Endothelial cell of umbilical vein (primary cell): ENCODE measurements at regions not wholly inside any gene's neighbourhood (a gene's known extent, or its start where the extent isn't known, plus 50 kb on each side); places are given as distances from the start of the nearest gene placed in this dataset.

Source experiments
- BruUV-seq: library from RNA; stranded (reverse); fragments of 400-500 nt; replicated peaks from 2 replicates; lab custom pipeline; 2021; lab: Mats Ljungman, UMichigan
- CTCF ChIA-PET: fragments of 300-600, 350-600 bp; sonication (Branson Sonifier 250); formaldehyde crosslinking; loops from one replicate; lab custom pipeline; 2021; ENCODE audit warnings: antibody characterized with exemption, inconsistent platforms; lab: Charles Lee
- POLR2A ChIA-PET: fragments of 300-600, 350-600 bp; sonication (Branson Sonifier 250); formaldehyde crosslinking; loops from one replicate; lab custom pipeline; 2021; ENCODE audit warnings: antibody characterized with exemption, inconsistent platforms; lab: Charles Lee
- DNase-seq: peaks from one replicate; pipeline ENCODE4 v3.0.0-alpha.2; 2011; ENCODE audit warnings: low read depth, low spot score
- FAIRE-seq: peaks from 2 replicates; lab custom pipeline; 2011; peaks lifted over from hg19 to GRCh38; lab: Jason Lieb, UNC
- H2AFZ ChIP-seq: 2 replicates; pipeline ENCODE4 v1.6.0; 2012; ENCODE audit warnings: low read depth, low read length, control low read depth, inconsistent platforms
- H3K27ac ChIP-seq: 2 replicates; pipeline ENCODE4 v1.5.1; 2011; ENCODE audit warnings: low read depth, mild to moderate bottlenecking, control low read depth, low read length, moderate library complexity; ENCODE audit not compliant: insufficient read depth
- H3K27me3 ChIP-seq, 2 experiments: 2 replicates each; pipeline versions ENCODE4 v1.6.0 to v1.6.1; 2011; ENCODE audit warnings: low read length in 2 of 2, mixed read lengths in 1 of 2; ENCODE audit not compliant: control insufficient read depth in 2 of 2, insufficient read depth in 2 of 2
- H3K36me3 ChIP-seq, 2 experiments: 2 replicates in 1 of 2; 3 replicates in 1 of 2; pipeline ENCODE4 v1.5.1; 2011; ENCODE audit warnings: low read length in 2 of 2, mild to moderate bottlenecking in 1 of 2, moderate library complexity in 1 of 2; ENCODE audit not compliant: control insufficient read depth in 2 of 2, insufficient read depth in 2 of 2; ENCODE audit errors: extremely low read depth in 1 of 2
- H3K4me1 ChIP-seq: 3 replicates; pipeline ENCODE4 v1.5.1; 2011; ENCODE audit warnings: mild to moderate bottlenecking, low read length; ENCODE audit not compliant: control insufficient read depth, insufficient read depth; ENCODE audit errors: extremely low read depth
- H3K4me2 ChIP-seq: 2 replicates; pipeline ENCODE4 v1.6.1; 2011; ENCODE audit warnings: low read length, control low read depth, mixed read lengths; ENCODE audit not compliant: insufficient read depth
- H3K4me3 ChIP-seq, 3 experiments: fragments of 200-600 bp in 1 of 3; sonication (generic), shearing (Covaris generic) in 1 of 3; replicated peaks in 1 of 3; 2 replicates each; pipeline ENCODE4 v1.5.1; 2011 to 2016; ENCODE audit warnings: control low read depth in 3 of 3, low read length in 3 of 3, mild to moderate bottlenecking in 2 of 3, inconsistent platforms in 1 of 3, low read depth in 1 of 3, moderate library complexity in 1 of 3; ENCODE audit not compliant: insufficient read depth in 1 of 3
- H3K79me2 ChIP-seq: 2 replicates; pipeline ENCODE4 v1.6.0; 2012; ENCODE audit warnings: low read length, inconsistent platforms; ENCODE audit not compliant: control insufficient read depth, insufficient read depth
- H3K9ac ChIP-seq: replicated peaks from 2 replicates; pipeline ENCODE3; 2011; ENCODE audit warnings: low read length, control low read depth; ENCODE audit not compliant: insufficient read depth; ENCODE audit errors: extremely low read depth
- H3K9me1 ChIP-seq: replicated peaks from 3 replicates; pipeline ENCODE4 v1.6.0; 2011; ENCODE audit warnings: mild to moderate bottlenecking, low read length; ENCODE audit not compliant: control insufficient read depth, insufficient read depth; ENCODE audit errors: extremely low read depth
- H3K9me3 ChIP-seq: replicated peaks from 2 replicates; pipeline ENCODE4 v1.5.1; 2012; ENCODE audit warnings: low read length, inconsistent platforms; ENCODE audit not compliant: control insufficient read depth, insufficient read depth
- H4K20me1 ChIP-seq: replicated peaks from 2 replicates; pipeline ENCODE3; 2011; ENCODE audit warnings: mild to moderate bottlenecking, low read length; ENCODE audit not compliant: control insufficient read depth, insufficient read depth; ENCODE audit errors: extremely low read depth
- EZH2 ChIP-seq: IDR thresholded peaks from 2 replicates; pipeline ENCODE4 v1.6.1; 2012; ENCODE audit warnings: borderline replicate concordance, low read depth, mild to moderate bottlenecking, moderate library complexity, low read length, inconsistent platforms; ENCODE audit not compliant: severe bottlenecking
- FOS ChIP-seq: IDR thresholded peaks from 2 replicates; pipeline ENCODE4 v1.6.1; 2011; ENCODE audit warnings: mild to moderate bottlenecking, low read length, moderate library complexity, borderline replicate concordance; ENCODE audit not compliant: insufficient read depth
- GATA2 ChIP-seq: IDR thresholded peaks from 2 replicates; pipeline ENCODE4 v1.7.0; 2011; ENCODE audit warnings: low read depth, mild to moderate bottlenecking, moderate library complexity, mixed read lengths, low read length; ENCODE audit not compliant: insufficient read length, insufficient read depth
- JUN ChIP-seq: IDR thresholded peaks from 2 replicates; pipeline ENCODE4 v1.6.1; 2011; ENCODE audit warnings: borderline replicate concordance, low read depth; ENCODE audit not compliant: insufficient read length, insufficient read depth
- MYC ChIP-seq: IDR thresholded peaks from one replicate; pipeline ENCODE4 v1.6.1; 2011; ENCODE audit warnings: mild to moderate bottlenecking, low read depth, low read length
- POLR2A ChIP-seq: IDR thresholded peaks from 2 replicates; pipeline ENCODE4 v1.6.1; 2012; ENCODE audit warnings: low read depth, mild to moderate bottlenecking, control low read depth, low read length
- POLR2AphosphoS5 ChIP-seq: IDR thresholded peaks from 2 replicates; pipeline ENCODE4 v1.6.1; 2012; ENCODE audit warnings: low read depth, mild to moderate bottlenecking, control low read depth, low read length, moderate library complexity; ENCODE audit not compliant: insufficient read depth
- dilution Hi-C: fragments of 300-500 bp; cut with MboI; formaldehyde crosslinking; loops from one replicate; pipeline ENCODE4 v1.15.0; 2019; ENCODE audit warnings: low sequenced_read_pairs; ENCODE audit not compliant: extremely low pct_ligation_motif_present
- intact Hi-C: fragments of 100-400 bp; cut with micrococcal nuclease; formaldehyde crosslinking; loops from one replicate; pipeline ENCODE4 v1.10.0; 2022
- TF ChIP-seq, protein P1 (sequence below): IDR thresholded peaks from 2 replicates; pipeline ENCODE4 v1.6.1; 2011; ENCODE audit not compliant: insufficient read depth, insufficient read length
- TF ChIP-seq, protein P2 (sequence below), 2 donors: IDR thresholded peaks; 1 replicate in 1 of 2; 2 replicates in 1 of 2; pipeline ENCODE4 v1.5.1; 2011; ENCODE audit warnings: low read length in 2 of 2, mild to moderate bottlenecking in 2 of 2, moderate library complexity in 2 of 2, control low read depth in 1 of 2, inconsistent platforms in 1 of 2, low read depth in 1 of 2; ENCODE audit not compliant: insufficient read depth in 1 of 2; ENCODE audit errors: extremely low read depth in 1 of 2

- FAIRE-seq (no peak), DNase-seq (no peak)
- Histone ChIP-seq H4K20me1 (no peaks in the 10 kb centered on the region), H2AFZ (no peak overlapping the region), H3K4me2 (no peak overlapping the region), H3K4me3 (no peak overlapping the region), H3K36me3 (no peaks in the 10 kb centered on the region), H3K9me1 (no peaks in the 10 kb centered on the region), H3K4me1 (no peaks in the 10 kb centered on the region), H3K9ac (no peak overlapping the region), H3K79me2 (no peaks in the 10 kb centered on the region), H3K27me3 (no peaks in the 10 kb centered on the region), H3K9me3 (no peaks in the 10 kb centered on the region), H3K27ac (no peak overlapping the region)
- intact Hi-C loops = no loop called here
- dilution Hi-C loops = no loop called here
- POLR2A ChIA-PET = no interaction called here
- BruUV-seq = no TSS peak
- CTCF ChIA-PET = interaction anchor here (1.3 to 2.8 kb wide), 4 partner anchors 7 to 1009 kb away, joined by 3 to 7 read pairs (median 4); no protein-coding TSS in a partner anchor
- TF ChIP-seq POLR2AphosphoS5 (no peak), EZH2 (no peak), FOS (no peak), GATA2 (no peak), POLR2A (no peak), MYC (no peak), JUN (no peak)
- TF ChIP-seq, protein P1, sequence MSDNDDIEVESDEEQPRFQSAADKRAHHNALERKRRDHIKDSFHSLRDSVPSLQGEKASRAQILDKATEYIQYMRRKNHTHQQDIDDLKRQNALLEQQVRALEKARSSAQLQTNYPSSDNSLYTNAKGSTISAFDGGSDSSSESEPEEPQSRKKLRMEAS = no peak
- TF ChIP-seq, protein P2, sequence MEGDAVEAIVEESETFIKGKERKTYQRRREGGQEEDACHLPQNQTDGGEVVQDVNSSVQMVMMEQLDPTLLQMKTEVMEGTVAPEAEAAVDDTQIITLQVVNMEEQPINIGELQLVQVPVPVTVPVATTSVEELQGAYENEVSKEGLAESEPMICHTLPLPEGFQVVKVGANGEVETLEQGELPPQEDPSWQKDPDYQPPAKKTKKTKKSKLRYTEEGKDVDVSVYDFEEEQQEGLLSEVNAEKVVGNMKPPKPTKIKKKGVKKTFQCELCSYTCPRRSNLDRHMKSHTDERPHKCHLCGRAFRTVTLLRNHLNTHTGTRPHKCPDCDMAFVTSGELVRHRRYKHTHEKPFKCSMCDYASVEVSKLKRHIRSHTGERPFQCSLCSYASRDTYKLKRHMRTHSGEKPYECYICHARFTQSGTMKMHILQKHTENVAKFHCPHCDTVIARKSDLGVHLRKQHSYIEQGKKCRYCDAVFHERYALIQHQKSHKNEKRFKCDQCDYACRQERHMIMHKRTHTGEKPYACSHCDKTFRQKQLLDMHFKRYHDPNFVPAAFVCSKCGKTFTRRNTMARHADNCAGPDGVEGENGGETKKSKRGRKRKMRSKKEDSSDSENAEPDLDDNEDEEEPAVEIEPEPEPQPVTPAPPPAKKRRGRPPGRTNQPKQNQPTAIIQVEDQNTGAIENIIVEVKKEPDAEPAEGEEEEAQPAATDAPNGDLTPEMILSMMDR (IDR thresholded peaks at IDR 0.05; ENCODE audit: extremely low read depth in 1 of 2, insufficient read depth in 1 of 2, low read depth in 1 of 2, low read length in 2 of 2) = no peak
These were observed 110.0 kb upstream of the FAM204A start for GRCh38 chr10:118452098-118452497.
